ENCODE measurements at regions not wholly inside any gene's neighbourhood (a gene's known extent, or its start where the extent isn't known, plus 50 kb on each side); places are given as distances from the start of the nearest gene placed in this dataset.

DNA sequence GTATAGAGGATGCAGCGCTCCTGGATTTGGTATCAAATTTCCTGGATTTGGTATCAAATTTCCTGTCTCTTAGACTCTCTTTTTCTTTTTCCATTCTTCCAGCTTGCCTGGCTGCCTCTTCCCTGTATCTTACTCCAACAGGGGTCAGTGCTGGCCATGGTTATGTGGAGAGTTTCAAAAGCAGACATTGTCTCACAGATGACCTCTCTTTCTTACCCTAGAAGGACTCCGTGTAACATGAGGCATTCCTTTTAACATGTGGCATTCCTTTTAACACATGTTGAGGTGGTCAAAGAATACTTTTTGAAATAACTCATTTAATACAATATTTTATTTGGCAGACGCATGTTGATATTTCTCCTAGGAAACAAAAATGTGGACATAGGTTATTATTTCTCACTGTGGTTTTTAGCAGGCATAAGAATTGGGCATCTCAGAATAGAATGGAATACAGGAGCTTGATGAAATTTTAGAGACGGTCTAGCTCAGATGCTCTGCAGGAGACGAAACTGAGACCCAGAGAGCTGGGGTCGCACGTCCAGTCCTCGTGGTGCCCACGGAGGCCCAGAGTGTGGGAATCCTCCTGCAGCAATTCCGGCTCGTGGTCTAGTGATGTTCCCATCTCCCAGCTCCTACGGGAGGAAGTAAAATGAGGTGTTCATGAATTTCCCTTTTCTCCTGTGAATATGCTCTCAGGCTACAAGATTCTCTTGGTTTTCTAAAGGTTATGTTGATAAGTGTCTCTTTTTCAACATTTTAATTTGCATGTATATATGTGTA, 59.6 kb upstream of the PITRM1 start:
- no peak for TF ChIP-seq OSR1 (CRISPR knock-in tag; IDR thresholded peaks at IDR 0.05)
- TF ChIP-seq, protein P1, sequence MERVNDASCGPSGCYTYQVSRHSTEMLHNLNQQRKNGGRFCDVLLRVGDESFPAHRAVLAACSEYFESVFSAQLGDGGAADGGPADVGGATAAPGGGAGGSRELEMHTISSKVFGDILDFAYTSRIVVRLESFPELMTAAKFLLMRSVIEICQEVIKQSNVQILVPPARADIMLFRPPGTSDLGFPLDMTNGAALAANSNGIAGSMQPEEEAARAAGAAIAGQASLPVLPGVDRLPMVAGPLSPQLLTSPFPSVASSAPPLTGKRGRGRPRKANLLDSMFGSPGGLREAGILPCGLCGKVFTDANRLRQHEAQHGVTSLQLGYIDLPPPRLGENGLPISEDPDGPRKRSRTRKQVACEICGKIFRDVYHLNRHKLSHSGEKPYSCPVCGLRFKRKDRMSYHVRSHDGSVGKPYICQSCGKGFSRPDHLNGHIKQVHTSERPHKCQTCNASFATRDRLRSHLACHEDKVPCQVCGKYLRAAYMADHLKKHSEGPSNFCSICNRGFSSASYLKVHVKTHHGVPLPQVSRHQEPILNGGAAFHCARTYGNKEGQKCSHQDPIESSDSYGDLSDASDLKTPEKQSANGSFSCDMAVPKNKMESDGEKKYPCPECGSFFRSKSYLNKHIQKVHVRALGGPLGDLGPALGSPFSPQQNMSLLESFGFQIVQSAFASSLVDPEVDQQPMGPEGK (CRISPR knock-in tag; IDR thresholded peaks at IDR 0.05; ENCODE audit: borderline replicate concordance), result no peak
- no peak for TF ChIP-seq ZNF565 (CRISPR knock-in tag; conservative IDR thresholded peaks at IDR 0.05; ENCODE audit: low read depth)
- no peak for TF ChIP-seq ZNF70 (CRISPR knock-in tag; IDR thresholded peaks at IDR 0.05)
- TF ChIP-seq, protein P2, sequence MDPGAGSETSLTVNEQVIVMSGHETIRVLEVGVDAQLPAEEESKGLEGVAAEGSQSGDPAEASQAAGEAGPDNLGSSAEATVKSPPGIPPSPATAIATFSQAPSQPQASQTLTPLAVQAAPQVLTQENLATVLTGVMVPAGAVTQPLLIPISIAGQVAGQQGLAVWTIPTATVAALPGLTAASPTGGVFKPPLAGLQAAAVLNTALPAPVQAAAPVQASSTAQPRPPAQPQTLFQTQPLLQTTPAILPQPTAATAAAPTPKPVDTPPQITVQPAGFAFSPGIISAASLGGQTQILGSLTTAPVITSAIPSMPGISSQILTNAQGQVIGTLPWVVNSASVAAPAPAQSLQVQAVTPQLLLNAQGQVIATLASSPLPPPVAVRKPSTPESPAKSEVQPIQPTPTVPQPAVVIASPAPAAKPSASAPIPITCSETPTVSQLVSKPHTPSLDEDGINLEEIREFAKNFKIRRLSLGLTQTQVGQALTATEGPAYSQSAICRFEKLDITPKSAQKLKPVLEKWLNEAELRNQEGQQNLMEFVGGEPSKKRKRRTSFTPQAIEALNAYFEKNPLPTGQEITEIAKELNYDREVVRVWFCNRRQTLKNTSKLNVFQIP (CRISPR knock-in tag; IDR thresholded peaks at IDR 0.05; ENCODE audit: borderline replicate concordance, low read depth), result no peak
- TF ChIP-seq SNAI2 (CRISPR knock-in tag; IDR thresholded peaks at IDR 0.05), result no peak
